ENCODE measurements at regions not wholly inside any gene's neighbourhood (a gene's known extent, or its start where the extent isn't known, plus 50 kb on each side); places are given as distances from the start of the nearest gene placed in this dataset.

DNA sequence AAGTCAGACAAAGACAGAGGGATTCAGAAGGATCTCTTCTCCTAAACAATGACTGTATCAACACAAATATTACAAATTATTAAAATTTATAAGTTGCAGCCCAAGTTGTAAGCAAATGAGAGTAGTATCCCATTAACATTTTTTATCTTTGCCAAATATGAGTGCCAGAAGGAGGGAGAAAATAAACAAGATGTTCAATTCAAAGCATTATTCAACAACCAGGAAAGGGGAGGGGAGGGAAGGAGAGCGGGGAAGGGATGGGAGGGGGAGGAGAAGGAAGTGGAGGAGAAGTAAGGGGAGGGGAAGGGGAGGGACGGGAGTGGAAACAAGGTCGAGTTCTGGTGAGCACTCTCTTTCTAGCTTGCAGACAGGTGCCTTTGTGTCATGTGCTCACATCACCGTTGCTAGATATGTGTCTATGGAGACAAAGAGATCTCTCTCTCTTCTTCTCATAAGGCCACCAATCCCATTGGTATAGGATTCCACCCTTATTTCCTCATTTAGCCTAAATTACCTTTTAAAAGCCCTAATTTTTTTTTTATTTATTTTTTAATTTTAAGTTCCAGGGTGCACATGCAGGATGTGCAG, 679.6 kb upstream of the CHAC2 start:
- H3K27ac Mint-ChIP-seq (ENCODE audit: unreplicated experiment) = peak overlapping the region; percentile 58
- TF ChIP-seq, protein P1, sequence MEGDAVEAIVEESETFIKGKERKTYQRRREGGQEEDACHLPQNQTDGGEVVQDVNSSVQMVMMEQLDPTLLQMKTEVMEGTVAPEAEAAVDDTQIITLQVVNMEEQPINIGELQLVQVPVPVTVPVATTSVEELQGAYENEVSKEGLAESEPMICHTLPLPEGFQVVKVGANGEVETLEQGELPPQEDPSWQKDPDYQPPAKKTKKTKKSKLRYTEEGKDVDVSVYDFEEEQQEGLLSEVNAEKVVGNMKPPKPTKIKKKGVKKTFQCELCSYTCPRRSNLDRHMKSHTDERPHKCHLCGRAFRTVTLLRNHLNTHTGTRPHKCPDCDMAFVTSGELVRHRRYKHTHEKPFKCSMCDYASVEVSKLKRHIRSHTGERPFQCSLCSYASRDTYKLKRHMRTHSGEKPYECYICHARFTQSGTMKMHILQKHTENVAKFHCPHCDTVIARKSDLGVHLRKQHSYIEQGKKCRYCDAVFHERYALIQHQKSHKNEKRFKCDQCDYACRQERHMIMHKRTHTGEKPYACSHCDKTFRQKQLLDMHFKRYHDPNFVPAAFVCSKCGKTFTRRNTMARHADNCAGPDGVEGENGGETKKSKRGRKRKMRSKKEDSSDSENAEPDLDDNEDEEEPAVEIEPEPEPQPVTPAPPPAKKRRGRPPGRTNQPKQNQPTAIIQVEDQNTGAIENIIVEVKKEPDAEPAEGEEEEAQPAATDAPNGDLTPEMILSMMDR (IDR thresholded peaks at IDR 0.05) = no peak

DNA sequence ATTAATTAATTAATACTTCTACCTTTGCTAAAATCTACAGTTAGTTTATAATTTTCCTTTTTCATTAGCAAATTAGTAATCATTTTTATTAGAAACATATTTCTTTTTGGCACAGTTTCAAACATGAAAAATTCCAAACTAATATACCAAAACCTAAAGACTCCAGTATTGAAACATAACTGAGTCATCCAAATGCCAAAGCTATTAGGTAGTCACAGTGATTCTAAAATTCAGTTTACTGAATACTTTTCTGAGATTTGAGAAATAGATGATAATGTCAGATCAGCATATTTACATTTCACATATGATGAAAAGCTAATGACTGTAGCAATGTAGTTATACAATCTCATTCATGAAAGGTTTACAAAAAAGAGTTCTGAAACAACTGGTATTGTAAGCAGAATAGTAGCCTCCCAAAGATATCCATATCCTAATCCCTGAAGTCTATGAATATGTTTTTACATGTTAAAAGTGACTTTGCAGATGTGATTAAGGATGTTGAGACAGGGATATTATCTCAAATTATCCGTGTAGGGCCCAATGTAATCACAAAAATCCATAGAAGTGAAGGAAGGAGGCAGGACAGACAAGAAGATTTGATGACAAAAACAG, 680.2 kb upstream of the CHAC2 start:
- Mint-ChIP-seq H3K27me3 (ENCODE audit: unreplicated experiment) (no peaks in the 10 kb centered on the region), H3K4me1 (ENCODE audit: unreplicated experiment) (peaks cover 16% of the 10 kb centered on the region), H3K27ac (ENCODE audit: unreplicated experiment) (peak overlapping the region; percentile 58), H3K4me3 (ENCODE audit: unreplicated experiment) (no peak overlapping the region), H3K36me3 (ENCODE audit: unreplicated experiment) (no peaks in the 10 kb centered on the region), H3K9me3 (ENCODE audit: unreplicated experiment) (no peaks in the 10 kb centered on the region)
- TF ChIP-seq, protein P1 (IDR thresholded peaks at IDR 0.05) = no peak
- no peak for DNase-seq (ENCODE audit: extremely low spot score, unreplicated experiment)

More for the DNA sequence above, 679.6 kb upstream of the CHAC2 start:
- no peaks in the 10 kb centered on the region for H3K9me3 Mint-ChIP-seq (ENCODE audit: unreplicated experiment)
- H3K4me1 Mint-ChIP-seq (ENCODE audit: unreplicated experiment) = peaks cover 16% of the 10 kb centered on the region
- no peaks in the 10 kb centered on the region for H3K36me3 Mint-ChIP-seq (ENCODE audit: unreplicated experiment)
- H3K27me3 Mint-ChIP-seq (ENCODE audit: unreplicated experiment) = no peaks in the 10 kb centered on the region
- DNase-seq (ENCODE audit: extremely low spot score, unreplicated experiment) = no peak
- no peak overlapping the region for H3K4me3 Mint-ChIP-seq (ENCODE audit: unreplicated experiment)

DNA sequence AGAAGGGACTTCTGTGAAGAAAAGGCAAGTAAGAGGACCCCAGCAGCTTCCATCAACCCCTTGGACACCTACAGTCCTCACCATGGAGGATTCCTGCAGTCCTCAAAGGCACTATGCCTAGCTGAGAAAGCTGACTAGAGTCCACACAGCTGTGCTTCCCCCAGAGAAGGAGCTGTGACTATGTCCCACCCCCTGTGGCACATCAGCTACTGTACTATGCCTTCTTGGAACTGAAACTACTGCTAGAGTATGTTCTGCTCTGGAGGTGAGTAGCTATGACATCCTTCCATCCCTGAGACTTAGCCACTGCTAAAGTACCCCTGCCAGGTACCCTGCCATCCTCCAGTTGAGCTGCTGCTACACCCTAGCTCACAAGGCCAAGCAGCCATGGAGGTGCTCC, 690.2 kb upstream of the CHAC2 start:
- Mint-ChIP-seq H3K4me3 (ENCODE audit: unreplicated experiment) (no peak overlapping the region), H3K4me1 (ENCODE audit: unreplicated experiment) (no peaks in the 10 kb centered on the region), H3K27ac (ENCODE audit: unreplicated experiment) (no peak overlapping the region), H3K9me3 (ENCODE audit: unreplicated experiment) (peaks cover 12% of the 10 kb centered on the region), H3K27me3 (ENCODE audit: unreplicated experiment) (peaks cover 7% of the 10 kb centered on the region), H3K36me3 (ENCODE audit: unreplicated experiment) (no peaks in the 10 kb centered on the region)
- no peak for DNase-seq (ENCODE audit: extremely low spot score, unreplicated experiment)
- TF ChIP-seq, protein P1 (IDR thresholded peaks at IDR 0.05) = no peak

DNA sequence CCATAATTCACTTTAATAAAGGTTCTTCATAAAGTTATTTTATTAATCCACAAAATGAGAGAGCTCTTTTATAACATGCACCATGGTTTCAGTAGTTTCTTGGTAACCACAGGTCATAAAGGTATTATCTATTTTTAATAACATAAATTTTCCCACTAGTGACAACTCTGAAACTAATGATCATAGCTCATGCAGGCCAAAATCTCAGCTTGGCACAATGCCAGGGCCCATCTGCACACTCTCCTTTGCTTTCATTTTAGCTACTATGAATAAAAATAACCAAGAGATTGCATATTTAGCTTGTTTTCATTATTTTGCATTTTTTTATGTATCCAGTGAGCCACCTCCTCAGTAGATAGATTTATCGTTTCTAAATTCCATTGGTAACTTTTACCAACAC, 691.8 kb upstream of the CHAC2 start:
- Mint-ChIP-seq H3K27me3 (ENCODE audit: unreplicated experiment) (peaks cover 10% of the 10 kb centered on the region), H3K27ac (ENCODE audit: unreplicated experiment) (no peak overlapping the region), H3K9me3 (ENCODE audit: unreplicated experiment) (peaks cover 8% of the 10 kb centered on the region), H3K4me1 (ENCODE audit: unreplicated experiment) (no peaks in the 10 kb centered on the region), H3K36me3 (ENCODE audit: unreplicated experiment) (no peaks in the 10 kb centered on the region), H3K4me3 (ENCODE audit: unreplicated experiment) (no peak overlapping the region)
- no peak for DNase-seq (ENCODE audit: extremely low spot score, unreplicated experiment)
- TF ChIP-seq, protein P1 (IDR thresholded peaks at IDR 0.05) = no peak

DNA sequence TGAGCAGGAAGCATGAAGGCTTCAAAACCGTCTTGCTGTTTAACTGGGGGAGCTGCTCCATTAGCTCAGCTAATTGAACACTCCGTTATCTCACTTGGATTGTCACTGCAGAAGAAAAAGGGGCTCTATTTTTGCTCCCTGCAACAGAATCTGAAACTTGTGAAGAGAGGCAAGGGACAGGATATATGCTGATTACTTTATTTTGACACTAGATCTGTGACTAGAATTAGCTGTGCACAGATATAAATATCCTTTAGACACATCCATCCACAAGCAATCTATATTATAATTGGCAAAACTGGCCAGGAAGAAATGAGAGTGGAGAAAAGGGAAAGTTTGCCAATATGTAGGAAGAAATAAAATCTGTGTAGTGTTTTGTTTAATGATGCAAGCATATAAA, 700.1 kb upstream of the CHAC2 start:
- TF ChIP-seq, protein P1 (IDR thresholded peaks at IDR 0.05) = no peak
- H3K4me3 Mint-ChIP-seq (ENCODE audit: unreplicated experiment) = no peak overlapping the region
- no peaks in the 10 kb centered on the region for H3K9me3 Mint-ChIP-seq (ENCODE audit: unreplicated experiment)
- H3K36me3 Mint-ChIP-seq (ENCODE audit: unreplicated experiment) = no peaks in the 10 kb centered on the region
- H3K27ac Mint-ChIP-seq (ENCODE audit: unreplicated experiment) = no peak overlapping the region
- no peak for DNase-seq (ENCODE audit: extremely low spot score, unreplicated experiment)
- H3K4me1 Mint-ChIP-seq (ENCODE audit: unreplicated experiment) = no peaks in the 10 kb centered on the region
- peaks cover 30% of the 10 kb centered on the region for H3K27me3 Mint-ChIP-seq (ENCODE audit: unreplicated experiment)
